GM12872 (cell line): ENCODE measurements at regions not wholly inside any gene's neighbourhood (a gene's known extent, or its start where the extent isn't known, plus 50 kb on each side); places are given as distances from the start of the nearest gene placed in this dataset.

ENCODE experiments used
- CTCF ChIP-seq: IDR thresholded peaks from 3 replicates; pipeline ENCODE4 v1.5.1; 2011; ENCODE audit warnings: low read depth, mild to moderate bottlenecking, low read length, moderate library complexity; ENCODE audit not compliant: insufficient read depth

- TF ChIP-seq CTCF = no peak
Measured at GRCh38 chr5:68161156-68161555, 54.4 kb upstream of the PIK3R1 start.

- TF ChIP-seq CTCF = no peak
Measured at GRCh38 chr5:68159224-68159951, 56.2 kb upstream of the PIK3R1 start.

GRCh38 chr5:68155940-68156339 is 59.6 kb upstream of the PIK3R1 start:
- no peak for TF ChIP-seq CTCF

- TF ChIP-seq CTCF = no peak
Measured at GRCh38 chr5:68154119-68154857, 61.3 kb upstream of the PIK3R1 start.

GRCh38 chr5:68151812-68152211 is 63.7 kb upstream of the PIK3R1 start:
- no peak for TF ChIP-seq CTCF

GRCh38 chr5:68149189-68149588 is 66.4 kb upstream of the PIK3R1 start:
- TF ChIP-seq CTCF = no peak

- TF ChIP-seq CTCF = no peak
Measured at GRCh38 chr5:68148096-68148495, 67.5 kb upstream of the PIK3R1 start.
